Middle frontal gyrus (tissue), 1 donor: ENCODE measurements at regions not wholly inside any gene's neighbourhood (a gene's known extent, or its start where the extent isn't known, plus 50 kb on each side); places are given as distances from the start of the nearest gene placed in this dataset.

ENCODE experiments used
- DNase-seq: peaks from one replicate; pipeline ENCODE4 v3.0.0-alpha.2; 2015; ENCODE audit warnings: low spot score; ENCODE audit errors: extremely low spot score

- no peak for DNase-seq
These were observed 128.2 kb upstream of the HES1 start for GRCh38 chr3:194007592-194008337.

- DNase-seq, result no peak
These were observed 126.9 kb upstream of the HES1 start for GRCh38 chr3:194009019-194009418.

GRCh38 chr3:194009892-194010533 is 125.9 kb upstream of the HES1 start:
- no peak for DNase-seq

- no peak for DNase-seq
These were observed 124.1 kb upstream of the HES1 start for GRCh38 chr3:194011807-194012206.

GRCh38 chr3:194013928-194014327 is 122.0 kb upstream of the HES1 start:
- DNase-seq, result no peak

- no peak for DNase-seq
These were observed 121.2 kb upstream of the HES1 start for GRCh38 chr3:194014756-194015155.

- DNase-seq, result peak; percentile 8
These were observed 116.4 kb upstream of the HES1 start for GRCh38 chr3:194019398-194020165.

GRCh38 chr3:194022052-194022451 is 113.9 kb upstream of the HES1 start:
- no peak for DNase-seq

GRCh38 chr3:194022816-194023215 is 113.1 kb upstream of the HES1 start:
- no peak for DNase-seq

GRCh38 chr3:194023501-194024280 is 112.3 kb upstream of the HES1 start:
- no peak for DNase-seq

- DNase-seq, result no peak
These were observed 110.8 kb upstream of the HES1 start for GRCh38 chr3:194025119-194025518.

GRCh38 chr3:194025951-194026350 is 110.0 kb upstream of the HES1 start:
- DNase-seq, result no peak

- no peak for DNase-seq
These were observed 107.4 kb upstream of the HES1 start for GRCh38 chr3:194028434-194029004.

- no peak for DNase-seq
These were observed 106.1 kb upstream of the HES1 start for GRCh38 chr3:194029846-194030245.

- no peak for DNase-seq
These were observed 105.6 kb upstream of the HES1 start for GRCh38 chr3:194030372-194030771.

GRCh38 chr3:194031349-194031748 is 104.6 kb upstream of the HES1 start:
- no peak for DNase-seq

- no peak for DNase-seq
These were observed 103.9 kb upstream of the HES1 start for GRCh38 chr3:194031867-194032635.

- DNase-seq, result no peak
These were observed 103.0 kb upstream of the HES1 start for GRCh38 chr3:194032828-194033435.

GRCh38 chr3:194034346-194035336 is 101.3 kb upstream of the HES1 start:
- DNase-seq, result no peak
